ENCODE measurements at regions not wholly inside any gene's neighbourhood (a gene's known extent, or its start where the extent isn't known, plus 50 kb on each side); places are given as distances from the start of the nearest gene placed in this dataset.
"Not testable (repeated sequence)": the region's sequence is repeated elsewhere in the genome, so short reads cannot be mapped to it uniquely, and the experiment has no call there.

DNA sequence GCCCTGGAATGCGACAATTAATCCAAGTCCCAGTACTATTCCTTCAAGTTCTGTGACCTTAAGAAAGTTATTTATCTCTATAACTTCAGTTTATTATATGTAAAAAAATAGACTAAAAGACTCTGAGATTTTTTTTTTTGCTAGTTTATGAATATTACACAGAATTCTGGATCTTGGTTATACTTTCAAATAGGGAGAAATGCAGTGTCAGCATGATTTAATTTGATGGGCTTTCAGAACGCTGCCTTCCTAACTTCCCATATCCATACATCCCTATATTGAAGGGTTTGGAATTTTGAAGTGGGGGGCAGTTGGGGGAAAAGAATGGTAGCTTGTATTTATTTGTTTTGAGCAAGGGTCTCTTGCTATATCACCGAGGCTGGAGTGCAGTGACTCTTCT is 98.4 kb upstream of the MEGF10 start:
- Mint-ChIP-seq H3K4me1 (no peaks in the 10 kb centered on the region), H3K4me3 (no peak overlapping the region), H3K27me3 (peaks cover 63% of the 10 kb centered on the region), H3K27ac (ENCODE audit: low read depth) (no peak overlapping the region), H3K36me3 (ENCODE audit: insufficient read depth) (peaks cover 2% of the 10 kb centered on the region), H3K9me3 (no peaks in the 10 kb centered on the region)
- no peak for DNase-seq (ENCODE audit: low spot score in 2 of 2)
- no peak for ATAC-seq (replicated peaks; ENCODE audit: extremely low read depth, poor library complexity, severe bottlenecking)

DNA sequence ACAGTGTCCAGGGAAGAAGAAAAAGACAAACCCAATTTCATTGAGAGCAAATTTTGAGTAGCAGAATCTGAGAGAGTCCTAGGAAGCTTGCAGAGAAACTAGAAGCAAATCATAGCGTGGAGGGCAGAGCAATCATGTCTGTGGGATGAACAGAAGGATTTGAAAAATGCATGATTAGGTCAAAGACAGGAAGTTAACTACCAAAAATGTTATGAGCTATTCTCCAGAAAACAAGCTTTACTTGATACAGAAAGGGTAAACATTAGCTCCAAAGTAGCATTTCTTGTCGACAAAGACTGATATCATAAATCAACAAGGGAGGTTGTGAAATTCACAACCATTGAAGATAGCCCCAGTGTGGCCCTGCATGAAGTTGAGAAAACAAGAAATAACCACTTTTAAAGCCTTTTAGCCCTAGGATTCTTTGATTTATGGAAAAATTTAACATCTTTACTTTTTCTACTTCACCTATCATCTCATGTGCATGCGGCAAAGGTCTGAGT is 97.7 kb upstream of the MEGF10 start:
- H3K36me3 Mint-ChIP-seq (ENCODE audit: insufficient read depth), result peaks cover 2% of the 10 kb centered on the region
- DNase-seq (ENCODE audit: low spot score in 2 of 2) (no peak), ATAC-seq (replicated peaks; ENCODE audit: extremely low read depth, poor library complexity, severe bottlenecking) (no peak)
- no peaks in the 10 kb centered on the region for H3K4me1 Mint-ChIP-seq
- no peak overlapping the region for H3K4me3 Mint-ChIP-seq
- peaks cover 59% of the 10 kb centered on the region for H3K27me3 Mint-ChIP-seq
- H3K27ac Mint-ChIP-seq (ENCODE audit: low read depth), result no peak overlapping the region
- H3K9me3 Mint-ChIP-seq, result no peaks in the 10 kb centered on the region

DNA sequence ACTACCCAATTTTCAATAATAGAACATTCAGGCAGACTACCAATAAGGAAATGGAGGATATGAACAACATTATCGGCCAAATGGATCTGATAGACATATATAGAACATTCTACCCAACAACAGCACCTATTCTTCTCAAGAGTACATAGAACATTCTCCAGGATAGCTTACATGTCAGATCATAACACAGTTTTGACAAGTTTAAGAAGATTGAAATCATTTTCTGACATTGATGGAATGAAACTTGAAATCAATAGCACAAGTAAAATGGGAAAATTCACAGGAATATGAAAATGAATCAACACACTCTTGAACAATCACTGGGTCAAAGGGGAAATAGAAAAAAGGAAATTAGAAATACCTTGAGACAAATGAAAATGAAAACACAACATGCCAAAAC is 94.6 kb upstream of the MEGF10 start:
- DNase-seq (ENCODE audit: low spot score in 2 of 2) (no peak), ATAC-seq (replicated peaks; ENCODE audit: extremely low read depth, poor library complexity, severe bottlenecking) (no peak)
- Mint-ChIP-seq H3K27me3 (peaks cover 85% of the 10 kb centered on the region), H3K4me1 (no peaks in the 10 kb centered on the region), H3K36me3 (ENCODE audit: insufficient read depth) (peaks cover 2% of the 10 kb centered on the region), H3K9me3 (peaks cover 10% of the 10 kb centered on the region), H3K4me3 (no peak overlapping the region), H3K27ac (ENCODE audit: low read depth) (no peak overlapping the region)

DNA sequence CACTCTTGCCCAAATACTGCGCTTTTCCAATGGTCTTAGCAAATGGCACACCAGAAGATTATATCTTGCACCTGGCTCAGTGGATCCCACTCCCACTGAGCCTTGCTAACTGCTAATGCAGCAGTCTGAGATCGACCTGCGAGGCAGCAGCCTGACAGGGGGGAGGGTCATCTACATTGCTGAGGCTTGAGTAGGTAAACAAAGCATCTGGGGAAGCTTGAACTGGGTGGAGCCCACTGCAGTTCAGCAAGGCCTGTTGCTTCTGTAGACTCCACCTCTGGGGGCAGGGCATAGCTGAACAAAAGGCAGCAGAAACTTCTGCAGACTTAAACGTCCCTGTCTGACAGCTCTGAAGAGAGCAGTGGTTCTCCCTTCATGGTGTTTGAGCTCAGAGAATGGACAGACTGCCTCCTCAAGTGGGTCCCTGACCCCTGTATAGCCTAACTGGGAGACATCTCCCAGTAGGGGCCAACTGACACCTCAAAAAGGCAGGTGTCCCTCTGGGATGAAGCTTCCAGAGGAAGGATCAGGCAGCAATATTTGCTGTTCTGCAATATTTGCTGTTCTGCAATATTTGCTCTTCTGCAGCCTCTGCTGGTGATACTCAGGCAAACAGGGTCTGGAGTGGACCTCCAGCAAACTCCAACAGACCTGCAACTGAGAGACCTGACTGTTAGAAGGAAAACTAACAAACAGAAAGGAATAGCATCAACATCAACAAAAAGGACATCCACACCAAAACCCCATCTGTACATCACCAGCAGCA is 93.0 kb upstream of the MEGF10 start:
- H3K27me3 Mint-ChIP-seq, result peaks cover 73% of the 10 kb centered on the region
- not testable (repeated sequence) for H3K36me3 Mint-ChIP-seq (ENCODE audit: insufficient read depth); ATAC-seq (replicated peaks; ENCODE audit: extremely low read depth, poor library complexity, severe bottlenecking); H3K4me3 Mint-ChIP-seq; H3K27ac Mint-ChIP-seq (ENCODE audit: low read depth); DNase-seq (ENCODE audit: low spot score in 2 of 2); H3K4me1 Mint-ChIP-seq; H3K9me3 Mint-ChIP-seq

DNA sequence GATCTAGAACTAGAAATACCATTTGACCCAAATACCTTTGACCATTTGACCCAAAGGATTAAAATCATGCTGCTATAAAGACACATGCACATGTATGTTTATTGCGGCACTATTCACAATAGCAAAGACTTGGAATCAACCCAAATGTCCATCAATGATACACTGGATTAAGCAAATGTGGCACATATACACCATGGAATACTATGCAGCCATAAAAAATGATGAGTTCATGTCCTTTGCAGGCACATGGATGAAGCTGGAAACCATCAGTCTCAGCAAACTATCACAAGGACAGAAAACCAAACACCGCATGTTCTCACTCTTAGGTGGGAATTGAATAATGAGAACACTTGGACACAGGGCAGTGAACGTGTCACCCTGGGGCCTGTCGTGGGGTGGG is 87.9 kb upstream of the MEGF10 start:
- not testable (repeated sequence) for H3K27ac Mint-ChIP-seq (ENCODE audit: low read depth); H3K36me3 Mint-ChIP-seq (ENCODE audit: insufficient read depth); ATAC-seq (replicated peaks; ENCODE audit: extremely low read depth, poor library complexity, severe bottlenecking); H3K4me1 Mint-ChIP-seq; H3K9me3 Mint-ChIP-seq; DNase-seq (ENCODE audit: low spot score in 2 of 2); H3K4me3 Mint-ChIP-seq
- H3K27me3 Mint-ChIP-seq, result peaks cover 59% of the 10 kb centered on the region

DNA sequence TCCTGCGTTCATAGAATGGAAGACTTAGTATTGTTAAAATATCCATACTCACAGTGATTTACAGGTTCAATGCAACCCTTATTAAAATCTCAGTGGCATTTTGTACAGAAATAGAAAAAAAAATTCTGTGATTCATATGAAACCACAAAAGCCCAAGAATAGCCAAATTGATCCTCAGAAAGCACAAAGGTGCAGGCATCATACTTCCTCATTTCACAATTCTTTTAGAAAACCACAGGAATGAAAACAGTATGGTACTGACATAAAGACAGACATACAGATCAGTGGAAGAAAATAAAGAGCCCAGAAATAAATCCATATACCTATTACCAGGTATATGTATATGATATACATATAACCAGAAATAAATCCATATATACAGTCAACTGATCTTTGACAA is 86.8 kb upstream of the MEGF10 start:
- ATAC-seq (replicated peaks; ENCODE audit: extremely low read depth, poor library complexity, severe bottlenecking), result no peak
- Mint-ChIP-seq H3K27me3 (peaks cover 57% of the 10 kb centered on the region), H3K4me1 (no peaks in the 10 kb centered on the region), H3K36me3 (ENCODE audit: insufficient read depth) (no peaks in the 10 kb centered on the region), H3K27ac (ENCODE audit: low read depth) (no peak overlapping the region), H3K9me3 (peaks cover 10% of the 10 kb centered on the region), H3K4me3 (no peak overlapping the region)
- DNase-seq (ENCODE audit: low spot score in 2 of 2), result no peak

DNA sequence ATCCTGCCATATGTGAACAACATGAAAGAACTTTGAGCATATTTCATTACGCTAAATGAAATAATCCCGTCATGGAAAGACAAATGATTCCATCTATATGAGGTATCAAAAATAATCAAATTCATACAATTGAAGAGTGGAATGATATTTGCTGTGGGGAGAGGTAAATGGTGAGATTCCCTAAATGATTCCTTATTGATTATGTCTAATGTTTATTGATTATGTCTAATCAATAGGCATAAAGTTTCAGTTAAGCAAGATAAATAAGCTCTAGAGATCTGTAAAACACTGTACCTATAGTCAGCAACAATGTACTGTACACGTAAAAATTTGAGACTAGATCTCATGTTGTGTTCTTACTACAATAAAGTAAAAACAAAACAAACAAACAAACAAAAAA is 85.4 kb upstream of the MEGF10 start:
- Mint-ChIP-seq H3K36me3 (ENCODE audit: insufficient read depth) (no peaks in the 10 kb centered on the region), H3K9me3 (peaks cover 3% of the 10 kb centered on the region), H3K27me3 (peaks cover 43% of the 10 kb centered on the region), H3K4me1 (no peaks in the 10 kb centered on the region), H3K27ac (ENCODE audit: low read depth) (no peak overlapping the region), H3K4me3 (no peak overlapping the region)
- DNase-seq (ENCODE audit: low spot score in 2 of 2), result no peak
- no peak for ATAC-seq (replicated peaks; ENCODE audit: extremely low read depth, poor library complexity, severe bottlenecking)

DNA sequence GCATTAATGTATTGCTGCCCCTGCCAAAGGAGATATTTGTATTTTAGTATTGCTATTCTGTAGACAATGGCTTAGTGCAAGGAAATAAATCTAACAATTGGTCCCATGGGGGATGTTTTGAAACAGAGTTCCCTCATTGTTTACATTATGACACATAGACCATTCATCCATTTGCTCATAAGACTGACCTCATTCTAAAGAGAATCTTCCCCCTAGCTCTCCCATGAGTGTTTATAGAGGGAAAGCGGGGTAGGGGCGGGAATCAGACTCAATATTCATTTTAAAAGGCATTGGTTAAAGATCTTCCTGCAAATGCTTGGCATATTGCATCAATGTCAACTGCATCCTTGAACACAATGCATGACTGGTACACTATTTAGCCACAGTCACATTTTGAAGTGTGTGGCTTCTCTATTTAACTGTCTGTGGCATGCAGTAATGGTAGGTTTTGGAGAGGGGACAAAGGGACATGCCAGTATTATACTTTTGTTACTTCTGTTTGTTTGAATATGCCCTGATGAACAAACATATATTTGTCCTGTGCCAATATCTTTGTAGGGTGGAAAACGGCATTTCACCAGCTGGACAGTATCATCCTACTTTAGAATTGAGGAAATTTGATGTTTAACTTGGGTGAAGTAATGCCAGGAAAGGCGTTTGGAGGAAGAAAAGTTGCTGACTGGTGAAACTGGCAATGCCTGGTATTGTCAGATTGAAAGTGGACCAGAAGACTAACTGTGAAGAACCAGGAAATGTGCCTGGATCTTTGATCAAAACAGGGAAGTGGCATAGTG is 84.1 kb upstream of the MEGF10 start:
- H3K36me3 Mint-ChIP-seq (ENCODE audit: insufficient read depth), result no peaks in the 10 kb centered on the region
- H3K27me3 Mint-ChIP-seq, result peaks cover 31% of the 10 kb centered on the region
- H3K27ac Mint-ChIP-seq (ENCODE audit: low read depth), result no peak overlapping the region
- H3K4me3 Mint-ChIP-seq, result no peak overlapping the region
- DNase-seq (ENCODE audit: low spot score in 2 of 2) (no peak), ATAC-seq (replicated peaks; ENCODE audit: extremely low read depth, poor library complexity, severe bottlenecking) (no peak)
- no peaks in the 10 kb centered on the region for H3K4me1 Mint-ChIP-seq
- no peaks in the 10 kb centered on the region for H3K9me3 Mint-ChIP-seq

DNA sequence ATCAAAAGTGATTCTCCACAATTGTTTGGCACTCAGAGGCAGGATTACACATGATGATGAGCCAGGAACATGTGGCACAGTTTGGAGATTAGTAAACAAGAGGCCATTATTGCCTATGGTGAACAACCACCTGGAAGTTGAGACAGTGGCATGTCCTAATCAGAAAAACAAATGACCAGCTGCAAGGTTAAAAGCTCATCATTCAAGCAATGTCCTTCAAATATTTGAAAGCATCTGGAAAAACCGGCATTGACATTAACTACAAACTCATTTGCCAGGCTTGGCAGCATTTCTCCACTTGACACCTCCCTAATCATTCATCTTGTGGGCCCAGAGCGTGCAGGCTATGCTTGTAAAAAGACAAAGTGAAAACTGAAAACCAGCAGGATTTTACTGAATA is 80.6 kb upstream of the MEGF10 start:
- H3K4me3 Mint-ChIP-seq, result no peak overlapping the region
- no peaks in the 10 kb centered on the region for H3K9me3 Mint-ChIP-seq
- H3K4me1 Mint-ChIP-seq, result no peaks in the 10 kb centered on the region
- DNase-seq (ENCODE audit: low spot score in 2 of 2), result no peak
- H3K27me3 Mint-ChIP-seq, result peaks cover 33% of the 10 kb centered on the region
- no peak for ATAC-seq (replicated peaks; ENCODE audit: extremely low read depth, poor library complexity, severe bottlenecking)
- H3K36me3 Mint-ChIP-seq (ENCODE audit: insufficient read depth), result no peaks in the 10 kb centered on the region
- H3K27ac Mint-ChIP-seq (ENCODE audit: low read depth), result no peak overlapping the region

DNA sequence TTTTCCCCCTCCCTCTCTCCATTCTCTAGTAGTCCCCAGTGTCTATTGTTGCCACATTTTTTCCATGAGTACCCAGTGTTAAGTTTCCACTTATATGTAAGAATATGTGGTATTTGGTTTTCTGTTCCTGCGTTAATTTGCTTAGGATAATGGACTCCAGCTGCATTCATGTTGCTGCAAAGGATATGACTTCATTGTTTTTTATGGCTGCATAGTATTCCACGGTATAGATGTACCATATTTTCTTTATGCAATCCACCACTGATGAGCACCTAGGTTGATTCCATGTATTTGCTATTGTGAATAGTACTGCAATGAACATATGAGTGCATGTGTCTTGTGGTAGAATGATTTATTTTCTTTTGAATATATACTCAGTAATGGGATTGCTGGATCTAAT is 77.4 kb upstream of the MEGF10 start:
- no peak for DNase-seq (ENCODE audit: low spot score in 2 of 2)
- H3K4me1 Mint-ChIP-seq, result no peaks in the 10 kb centered on the region

DNA sequence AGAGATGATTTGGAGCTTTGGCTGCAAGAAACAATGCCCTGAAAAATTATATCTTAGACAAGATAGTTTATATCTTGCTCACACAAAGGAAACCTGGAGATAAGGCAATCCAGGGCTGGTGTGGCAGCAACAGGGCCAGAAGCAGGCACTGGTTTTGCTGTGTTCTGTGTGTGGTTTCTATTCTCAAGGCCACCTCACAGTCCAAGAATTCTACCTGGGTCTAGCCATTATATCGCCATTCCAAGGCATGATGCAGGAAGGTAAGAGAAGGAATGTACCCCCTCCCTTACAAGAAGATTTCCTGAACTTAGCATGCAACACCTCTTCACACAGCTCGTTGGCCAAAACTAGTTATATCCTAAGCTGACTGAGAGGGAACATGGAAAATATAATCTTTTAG is 74.5 kb upstream of the MEGF10 start:
- ATAC-seq (replicated peaks; ENCODE audit: extremely low read depth, poor library complexity, severe bottlenecking), result no peak
- Mint-ChIP-seq H3K4me1 (no peaks in the 10 kb centered on the region), H3K27me3 (peaks cover 36% of the 10 kb centered on the region), H3K9me3 (no peaks in the 10 kb centered on the region), H3K4me3 (no peak overlapping the region), H3K27ac (ENCODE audit: low read depth) (no peak overlapping the region), H3K36me3 (ENCODE audit: insufficient read depth) (no peaks in the 10 kb centered on the region)
- DNase-seq (ENCODE audit: low spot score in 2 of 2), result no peak

More for the DNA sequence above, 77.4 kb upstream of the MEGF10 start:
- Mint-ChIP-seq H3K4me3 (no peak overlapping the region), H3K27me3 (peaks cover 28% of the 10 kb centered on the region), H3K27ac (ENCODE audit: low read depth) (no peak overlapping the region), H3K9me3 (no peaks in the 10 kb centered on the region), H3K36me3 (ENCODE audit: insufficient read depth) (no peaks in the 10 kb centered on the region)
- ATAC-seq (replicated peaks; ENCODE audit: extremely low read depth, poor library complexity, severe bottlenecking), result no peak

DNA sequence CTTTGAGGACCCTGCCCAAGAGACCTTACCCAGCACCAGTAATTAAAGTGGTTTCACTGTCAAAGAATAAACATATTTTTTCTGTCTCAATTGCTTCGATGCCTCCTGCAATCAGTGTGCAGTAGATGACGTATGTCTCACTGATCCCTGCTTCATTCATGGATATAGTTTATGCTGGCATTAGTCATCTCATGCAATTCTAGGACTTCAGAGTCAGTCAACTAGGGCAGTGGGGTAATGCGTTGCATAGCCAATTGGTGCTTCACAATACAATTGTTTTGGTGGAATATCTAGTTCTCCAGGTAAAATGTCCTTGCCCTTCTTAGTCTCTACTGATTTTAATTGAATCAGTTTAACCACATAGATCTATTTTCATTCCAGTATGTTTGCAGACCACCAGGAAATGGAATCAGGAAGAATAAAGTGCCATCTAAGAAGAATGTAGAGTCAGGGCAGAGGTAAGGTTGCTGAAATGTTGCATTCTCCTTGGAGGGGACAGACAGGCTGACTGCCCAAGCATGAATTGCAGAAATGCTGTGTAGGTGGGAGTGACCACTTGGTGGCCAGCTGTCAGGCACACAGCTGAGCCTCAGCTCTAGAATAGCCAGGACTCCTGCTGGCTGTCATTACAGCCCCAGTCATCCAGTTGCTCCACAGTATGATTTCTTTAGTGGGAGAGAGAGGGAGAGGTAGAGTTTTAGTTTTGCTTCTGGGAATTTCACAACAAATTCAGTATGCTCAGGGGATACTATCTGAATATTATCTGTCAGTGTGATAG is 73.5 kb upstream of the MEGF10 start:
- ATAC-seq (replicated peaks; ENCODE audit: extremely low read depth, poor library complexity, severe bottlenecking), result no peak
- Mint-ChIP-seq H3K27me3 (peaks cover 36% of the 10 kb centered on the region), H3K36me3 (ENCODE audit: insufficient read depth) (no peaks in the 10 kb centered on the region), H3K4me3 (no peak overlapping the region), H3K9me3 (no peaks in the 10 kb centered on the region), H3K4me1 (no peaks in the 10 kb centered on the region), H3K27ac (ENCODE audit: low read depth) (no peak overlapping the region)
- no peak for DNase-seq (ENCODE audit: low spot score in 2 of 2)

All from central memory CD8-positive, alpha-beta T cell (primary cell).